ENCODE measurements at regions not wholly inside any gene's neighbourhood (a gene's known extent, or its start where the extent isn't known, plus 50 kb on each side); places are given as distances from the start of the nearest gene placed in this dataset.

DNA sequence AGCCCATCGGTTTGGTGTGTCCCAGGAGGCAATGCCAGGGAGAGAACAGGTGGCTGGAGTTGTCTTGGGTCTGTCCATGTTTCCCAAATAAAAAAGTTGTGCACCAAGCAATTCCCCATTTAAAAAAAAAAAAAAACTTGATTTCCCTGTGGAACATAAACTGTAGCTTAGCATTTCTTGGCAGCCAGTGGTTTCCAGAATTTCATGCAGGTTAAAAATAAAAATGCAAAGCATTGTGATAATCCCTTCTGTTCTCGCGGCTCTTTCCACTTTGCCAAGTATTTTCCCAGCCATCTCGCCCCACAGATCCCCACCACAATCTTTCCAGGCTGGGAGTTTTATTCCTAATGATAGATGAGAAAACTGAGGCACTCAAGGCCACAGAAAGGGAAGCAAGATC is 51.4 kb upstream of the MSX1 start:
- H3K18ac ChIP-seq (ENCODE audit: low read length), result no peak overlapping the region
- no peak overlapping the region for H2BK15ac ChIP-seq (replicated peaks; ENCODE audit: low read depth)
- H3K4me3 ChIP-seq (ENCODE audit: low read length), result no peak overlapping the region
- H3K27me3 ChIP-seq (ENCODE audit: insufficient read depth, low read length, poor library complexity), result no peaks in the 10 kb centered on the region
- WGBS (ENCODE audit: extremely low coverage, insufficient coverage, low lambda C conversion rate), result no CpG with 5 or more reads among the region's 4 CpGs
- H2BK120ac ChIP-seq (ENCODE audit: low read depth, low read length), result no peak overlapping the region
- H2BK5ac ChIP-seq (ENCODE audit: low read length), result no peak overlapping the region
- H2AK5ac ChIP-seq (ENCODE audit: low read length), result no peak overlapping the region
- no peaks in the 10 kb centered on the region for H3K4me1 ChIP-seq (ENCODE audit: control insufficient read depth, low read depth, low read length)
- no peak overlapping the region for H3K27ac ChIP-seq (ENCODE audit: low read depth, low read length)
- no peak overlapping the region for H3K23ac ChIP-seq (ENCODE audit: low read length)
- no peak overlapping the region for H3K56ac ChIP-seq (ENCODE audit: low read length)
- no peak overlapping the region for H3K4me2 ChIP-seq (ENCODE audit: low read length)
- no peak overlapping the region for H4K5ac ChIP-seq (ENCODE audit: low read length)
- no peak overlapping the region for H3K9ac ChIP-seq (ENCODE audit: low read length)
- no peak overlapping the region for H3K4ac ChIP-seq (ENCODE audit: low read depth, low read length)
- no peak for DNase-seq
- H3K79me1 ChIP-seq (ENCODE audit: low read length), result no peaks in the 10 kb centered on the region
- no peak overlapping the region for H4K8ac ChIP-seq (ENCODE audit: low read depth, low read length)
- H3K36me3 ChIP-seq (ENCODE audit: control insufficient read depth, insufficient read depth, low read length), result no peaks in the 10 kb centered on the region
- no peaks in the 10 kb centered on the region for H3K79me2 ChIP-seq (ENCODE audit: control insufficient read depth, insufficient read depth, low read length)

DNA sequence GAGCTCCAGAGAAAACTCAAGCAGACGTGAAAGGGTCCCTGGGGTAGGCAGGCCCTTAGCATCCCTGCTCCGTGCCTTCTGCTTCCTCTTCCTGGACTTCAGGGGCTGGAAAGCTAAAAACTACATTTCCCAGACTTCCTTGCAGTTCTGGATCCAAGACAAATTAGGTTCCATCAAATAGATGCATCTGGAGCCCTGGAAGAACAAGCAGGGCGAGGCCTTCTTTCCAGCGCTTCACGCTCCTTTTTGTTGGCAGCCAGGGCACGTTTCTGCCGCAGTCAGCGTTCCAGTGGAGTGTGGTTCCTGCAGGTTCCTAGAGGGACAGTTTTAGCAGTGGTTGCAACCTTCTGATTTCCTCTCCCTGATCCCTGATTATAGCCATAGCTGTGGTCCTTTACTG is 53.6 kb upstream of the MSX1 start:
- H3K4me1 ChIP-seq (ENCODE audit: control insufficient read depth, low read depth, low read length), result no peaks in the 10 kb centered on the region
- H3K23ac ChIP-seq (ENCODE audit: low read length), result no peak overlapping the region
- H3K27me3 ChIP-seq (ENCODE audit: insufficient read depth, low read length, poor library complexity), result no peaks in the 10 kb centered on the region
- no peak overlapping the region for H3K18ac ChIP-seq (ENCODE audit: low read length)
- no peak overlapping the region for H4K8ac ChIP-seq (ENCODE audit: low read depth, low read length)
- H2AK5ac ChIP-seq (ENCODE audit: low read length), result no peak overlapping the region
- no peak overlapping the region for H2BK15ac ChIP-seq (replicated peaks; ENCODE audit: low read depth)
- H3K4me2 ChIP-seq (ENCODE audit: low read length), result no peak overlapping the region
- no peak overlapping the region for H2BK120ac ChIP-seq (ENCODE audit: low read depth, low read length)
- no peak overlapping the region for H3K4me3 ChIP-seq (ENCODE audit: low read length)
- H3K56ac ChIP-seq (ENCODE audit: low read length), result no peak overlapping the region
- H3K36me3 ChIP-seq (ENCODE audit: control insufficient read depth, insufficient read depth, low read length), result no peaks in the 10 kb centered on the region
- no CpG with 5 or more reads among the region's 8 CpGs for WGBS (ENCODE audit: extremely low coverage, insufficient coverage, low lambda C conversion rate)
- peak; percentile 38 for DNase-seq
- H2BK5ac ChIP-seq (ENCODE audit: low read length), result no peak overlapping the region
- H3K4ac ChIP-seq (ENCODE audit: low read depth, low read length), result no peak overlapping the region
- H4K5ac ChIP-seq (ENCODE audit: low read length), result no peak overlapping the region
- H3K27ac ChIP-seq (ENCODE audit: low read depth, low read length), result no peak overlapping the region
- H3K79me2 ChIP-seq (ENCODE audit: control insufficient read depth, insufficient read depth, low read length), result no peaks in the 10 kb centered on the region
- H3K9ac ChIP-seq (ENCODE audit: low read length), result no peak overlapping the region
- H3K79me1 ChIP-seq (ENCODE audit: low read length), result no peaks in the 10 kb centered on the region

DNA sequence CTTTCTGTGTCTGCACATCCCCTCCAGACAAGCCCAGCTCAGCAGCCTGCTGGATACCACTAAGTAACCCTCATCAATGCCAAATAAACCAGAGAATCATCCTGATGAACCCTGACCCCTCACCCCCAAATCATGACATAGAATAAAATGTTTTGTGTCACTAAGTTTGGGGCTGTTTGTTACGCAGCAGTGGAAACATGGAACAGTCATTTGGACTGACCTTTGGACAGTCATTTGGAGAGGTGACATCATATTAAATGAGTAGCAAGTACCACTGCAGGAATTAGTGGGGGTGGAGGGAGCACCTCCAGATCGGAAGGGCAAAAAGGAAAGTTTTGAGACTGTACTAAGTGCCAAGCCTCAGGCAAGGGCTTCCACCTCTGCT is 55.6 kb upstream of the MSX1 start:
- Histone ChIP-seq H3K27me3 (ENCODE audit: insufficient read depth, low read length, poor library complexity) (no peaks in the 10 kb centered on the region), H3K23ac (ENCODE audit: low read length) (no peak overlapping the region), H3K4ac (ENCODE audit: low read depth, low read length) (no peak overlapping the region), H2AK5ac (ENCODE audit: low read length) (no peak overlapping the region), H2BK15ac (replicated peaks; ENCODE audit: low read depth) (no peak overlapping the region), H3K27ac (ENCODE audit: low read depth, low read length) (no peak overlapping the region), H2BK5ac (ENCODE audit: low read length) (no peak overlapping the region), H4K5ac (ENCODE audit: low read length) (no peak overlapping the region), H3K79me1 (ENCODE audit: low read length) (no peaks in the 10 kb centered on the region), H3K4me2 (ENCODE audit: low read length) (no peak overlapping the region), H2BK120ac (ENCODE audit: low read depth, low read length) (no peak overlapping the region), H3K18ac (ENCODE audit: low read length) (no peak overlapping the region), H3K56ac (ENCODE audit: low read length) (no peak overlapping the region), H3K9ac (ENCODE audit: low read length) (no peak overlapping the region), H3K36me3 (ENCODE audit: control insufficient read depth, insufficient read depth, low read length) (no peaks in the 10 kb centered on the region), H3K4me3 (ENCODE audit: low read length) (no peak overlapping the region), H4K8ac (ENCODE audit: low read depth, low read length) (no peak overlapping the region), H3K79me2 (ENCODE audit: control insufficient read depth, insufficient read depth, low read length) (no peaks in the 10 kb centered on the region), H3K4me1 (ENCODE audit: control insufficient read depth, low read depth, low read length) (no peaks in the 10 kb centered on the region)
- no CpG with 5 or more reads among the region's 2 CpGs for whole genome bisulfite sequencing (ENCODE audit: extremely low coverage, insufficient coverage, low lambda C conversion rate)
- no peak for DNase-seq

DNA sequence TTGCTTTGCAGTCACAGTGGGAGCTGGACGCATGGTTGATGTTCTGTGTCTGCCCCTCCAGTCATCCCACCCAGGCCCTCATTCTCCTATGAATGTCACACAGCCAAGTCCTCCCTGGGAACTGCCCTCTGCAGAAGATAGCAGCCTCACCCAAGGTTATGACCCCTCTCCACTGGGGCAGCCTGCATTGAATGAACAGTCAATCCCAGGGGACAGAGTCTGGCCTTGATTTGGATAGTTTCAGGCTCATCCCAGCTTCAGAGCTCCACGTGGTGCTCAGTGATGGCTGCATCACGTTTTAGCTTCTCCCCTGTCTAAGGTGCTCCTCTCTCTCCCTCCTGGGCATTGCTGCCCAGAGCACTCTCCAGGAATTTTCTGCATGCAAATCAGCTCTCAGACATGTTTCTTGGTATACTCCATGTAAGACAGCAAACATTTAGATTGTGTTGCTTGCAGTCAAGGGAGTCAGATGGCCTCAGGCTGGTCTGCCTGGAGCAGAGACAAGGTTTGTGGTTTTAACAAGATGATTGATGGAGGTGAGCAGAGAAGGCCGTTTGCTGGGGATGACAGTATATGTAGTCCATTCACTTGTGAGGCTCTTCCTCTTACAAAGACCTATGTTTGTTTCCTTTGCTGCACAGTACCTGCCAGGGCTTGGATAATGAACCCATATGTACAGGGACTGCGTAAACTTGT is 56.1 kb upstream of the MSX1 start:
- Histone ChIP-seq H3K9ac (ENCODE audit: low read length) (no peak overlapping the region), H2AK5ac (ENCODE audit: low read length) (no peak overlapping the region), H3K79me2 (ENCODE audit: control insufficient read depth, insufficient read depth, low read length) (no peaks in the 10 kb centered on the region), H3K4me2 (ENCODE audit: low read length) (no peak overlapping the region), H4K8ac (ENCODE audit: low read depth, low read length) (no peak overlapping the region), H3K79me1 (ENCODE audit: low read length) (no peaks in the 10 kb centered on the region), H2BK15ac (replicated peaks; ENCODE audit: low read depth) (no peak overlapping the region), H3K18ac (ENCODE audit: low read length) (no peak overlapping the region), H3K36me3 (ENCODE audit: control insufficient read depth, insufficient read depth, low read length) (no peaks in the 10 kb centered on the region), H3K27me3 (ENCODE audit: insufficient read depth, low read length, poor library complexity) (no peaks in the 10 kb centered on the region), H3K27ac (ENCODE audit: low read depth, low read length) (no peak overlapping the region), H3K4me3 (ENCODE audit: low read length) (no peak overlapping the region), H3K23ac (ENCODE audit: low read length) (no peak overlapping the region), H3K4ac (ENCODE audit: low read depth, low read length) (no peak overlapping the region), H2BK5ac (ENCODE audit: low read length) (no peak overlapping the region), H3K4me1 (ENCODE audit: control insufficient read depth, low read depth, low read length) (no peaks in the 10 kb centered on the region), H3K56ac (ENCODE audit: low read length) (no peak overlapping the region), H4K5ac (ENCODE audit: low read length) (no peak overlapping the region), H2BK120ac (ENCODE audit: low read depth, low read length) (no peak overlapping the region)
- no CpG with 5 or more reads among the region's 5 CpGs for WGBS (ENCODE audit: extremely low coverage, insufficient coverage, low lambda C conversion rate)
- DNase-seq, result no peak

DNA sequence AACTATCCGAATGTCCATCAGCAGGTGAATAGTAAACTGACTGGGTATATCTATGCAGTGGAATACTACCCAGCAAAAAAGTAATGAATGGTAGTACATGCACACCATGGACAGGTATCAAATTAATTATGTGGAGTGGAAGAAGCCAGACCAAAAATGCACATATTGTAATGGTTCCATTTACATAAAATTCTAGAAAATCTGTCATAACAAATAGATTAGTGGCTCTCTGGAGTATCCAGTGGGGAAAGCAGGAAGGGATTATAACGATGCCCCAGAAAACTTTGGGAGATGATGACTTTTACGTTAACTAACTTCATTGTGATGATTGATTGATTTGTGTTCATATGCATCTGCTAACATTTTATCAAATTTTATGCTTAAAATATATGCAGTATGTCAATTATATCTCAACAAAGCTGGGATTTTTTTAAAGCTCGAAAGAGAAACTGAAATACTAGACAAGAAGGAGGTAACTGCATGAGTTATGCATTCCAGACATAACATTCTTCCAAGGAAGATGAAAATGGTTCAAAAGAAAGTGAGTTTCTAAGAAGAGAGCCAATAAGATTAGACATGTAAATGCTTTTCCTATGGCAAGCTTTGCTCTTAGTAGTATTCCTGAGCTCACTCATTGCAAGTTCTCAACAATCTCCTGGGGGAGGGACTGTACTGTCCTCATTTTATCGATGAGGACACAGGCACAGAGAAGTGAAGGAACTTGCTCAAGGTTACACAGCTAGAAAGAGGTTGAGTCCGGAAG is 58.6 kb upstream of the MSX1 start:
- no CpG with 5 or more reads among the region's 6 CpGs for WGBS (ENCODE audit: extremely low coverage, insufficient coverage, low lambda C conversion rate)
- no peak for DNase-seq
- H3K4me2 ChIP-seq (ENCODE audit: low read length), result no peak overlapping the region
- no peaks in the 10 kb centered on the region for H3K79me2 ChIP-seq (ENCODE audit: control insufficient read depth, insufficient read depth, low read length)
- H3K36me3 ChIP-seq (ENCODE audit: control insufficient read depth, insufficient read depth, low read length), result no peaks in the 10 kb centered on the region
- no peak overlapping the region for H3K23ac ChIP-seq (ENCODE audit: low read length)
- H2BK15ac ChIP-seq (replicated peaks; ENCODE audit: low read depth), result no peak overlapping the region
- no peaks in the 10 kb centered on the region for H3K4me1 ChIP-seq (ENCODE audit: control insufficient read depth, low read depth, low read length)
- H3K4ac ChIP-seq (ENCODE audit: low read depth, low read length), result no peak overlapping the region
- no peak overlapping the region for H4K5ac ChIP-seq (ENCODE audit: low read length)
- no peak overlapping the region for H3K9ac ChIP-seq (ENCODE audit: low read length)
- no peaks in the 10 kb centered on the region for H3K27me3 ChIP-seq (ENCODE audit: insufficient read depth, low read length, poor library complexity)
- H3K79me1 ChIP-seq (ENCODE audit: low read length), result no peaks in the 10 kb centered on the region
- H2BK120ac ChIP-seq (ENCODE audit: low read depth, low read length), result no peak overlapping the region
- no peak overlapping the region for H3K18ac ChIP-seq (ENCODE audit: low read length)
- H3K56ac ChIP-seq (ENCODE audit: low read length), result no peak overlapping the region
- H2AK5ac ChIP-seq (ENCODE audit: low read length), result no peak overlapping the region
- no peak overlapping the region for H4K8ac ChIP-seq (ENCODE audit: low read depth, low read length)
- no peak overlapping the region for H3K27ac ChIP-seq (ENCODE audit: low read depth, low read length)
- H2BK5ac ChIP-seq (ENCODE audit: low read length), result no peak overlapping the region
- no peak overlapping the region for H3K4me3 ChIP-seq (ENCODE audit: low read length)

All from mesendoderm (in vitro differentiated cells).